CD14-positive monocyte (primary cell): ENCODE measurements at regions not wholly inside any gene's neighbourhood (a gene's known extent, or its start where the extent isn't known, plus 50 kb on each side); places are given as distances from the start of the nearest gene placed in this dataset.

Experiments used
- DNase-seq, 3 donors: peaks; one replicate each; pipeline ENCODE4 v3.0.0-alpha.2; 2011 to 2022
- H2AFZ ChIP-seq: 2 replicates; pipeline ENCODE4 v1.6.0; 2012; ENCODE audit warnings: mild to moderate bottlenecking, low read depth, low read length, inconsistent platforms; ENCODE audit not compliant: insufficient read depth, poor library complexity, severe bottlenecking
- H3K27ac ChIP-seq, 2 donors: 1 replicate in 1 of 2; 2 replicates in 1 of 2; pipeline ENCODE4 v1.5.1; 2012 to 2013; ENCODE audit warnings: low read length in 2 of 2, control low read depth in 1 of 2, inconsistent platforms in 1 of 2, low read depth in 1 of 2, mild to moderate bottlenecking in 1 of 2
- H3K27me3 ChIP-seq, 2 donors: one replicate each; pipeline versions ENCODE4 v1.6.0 to v1.6.1; 2011 to 2013; ENCODE audit warnings: low read length in 2 of 2; ENCODE audit not compliant: control insufficient read depth in 2 of 2, insufficient read depth in 2 of 2
- H3K36me3 ChIP-seq, 2 donors: replicated peaks in 1 of 2; 1 replicate in 1 of 2; 2 replicates in 1 of 2; pipeline versions ENCODE4 v1.5.1 to v1.6.1; 2012 to 2013; ENCODE audit warnings: low read length in 2 of 2, control low read depth in 1 of 2, inconsistent platforms in 1 of 2, mild to moderate bottlenecking in 1 of 2; ENCODE audit not compliant: insufficient read depth in 2 of 2, control insufficient read depth in 1 of 2
- H3K4me1 ChIP-seq, 2 donors: 1 replicate in 1 of 2; 2 replicates in 1 of 2; pipeline versions ENCODE4 v1.5.1 to v1.6.1; 2012 to 2013; ENCODE audit warnings: low read length in 2 of 2, control low read depth in 1 of 2, inconsistent platforms in 1 of 2, mild to moderate bottlenecking in 1 of 2, moderate library complexity in 1 of 2; ENCODE audit not compliant: insufficient read depth in 2 of 2, control insufficient read depth in 1 of 2
- H3K4me2 ChIP-seq: replicated peaks from 2 replicates; pipeline ENCODE3; 2012; ENCODE audit warnings: low read length, moderate library complexity, mild to moderate bottlenecking; ENCODE audit not compliant: poor library complexity, severe bottlenecking; ENCODE audit errors: extremely low read depth
- H3K4me3 ChIP-seq, 3 experiments: fragments of 200-600 bp in 1 of 3; sonication (generic) in 1 of 3; replicated peaks in 1 of 3; 1 replicate in 2 of 3; 2 replicates in 1 of 3; pipeline ENCODE4 v1.5.1; 2011 to 2013; ENCODE audit warnings: low read length in 3 of 3, mild to moderate bottlenecking in 3 of 3, control low read depth in 2 of 3, low read depth in 2 of 3, inconsistent platforms in 1 of 3, moderate library complexity in 1 of 3
- H3K79me2 ChIP-seq: 2 replicates; pipeline ENCODE4 v1.6.0; 2012; ENCODE audit warnings: mild to moderate bottlenecking, control low read depth, inconsistent platforms, low read length, moderate library complexity; ENCODE audit not compliant: insufficient read depth
- H3K9ac ChIP-seq: 2 replicates; pipeline ENCODE4 v1.6.0; 2017; ENCODE audit warnings: low read length, mild to moderate bottlenecking; ENCODE audit not compliant: insufficient read depth, poor library complexity, severe bottlenecking
- H3K9me3 ChIP-seq, 2 donors: replicated peaks in 1 of 2; 1 replicate in 1 of 2; 2 replicates in 1 of 2; pipeline versions ENCODE4 v1.5.1 to v1.6.1; 2012 to 2013; ENCODE audit warnings: low read length in 2 of 2, control low read depth in 1 of 2; ENCODE audit not compliant: control insufficient read depth in 1 of 2, insufficient read depth in 1 of 2
- H4K20me1 ChIP-seq: 2 replicates; pipeline ENCODE4 v1.6.0; 2012; ENCODE audit warnings: mild to moderate bottlenecking, low read length, control low read depth, moderate library complexity; ENCODE audit not compliant: insufficient read depth
- H3K27ac Mint-ChIP-seq, 7 donors: one replicate each; pipeline ENCODE4 v1.8.0; 2020; ENCODE audit warnings: mild to moderate bottlenecking in 7 of 7, mixed read lengths in 7 of 7, moderate library complexity in 6 of 7, inconsistent platforms in 2 of 7
- H3K27me3 Mint-ChIP-seq, 3 donors: one replicate each; pipeline ENCODE4 v1.8.0; 2021 to 2022; ENCODE audit warnings: low read depth in 3 of 3, mild to moderate bottlenecking in 3 of 3, mixed read lengths in 3 of 3, moderate library complexity in 3 of 3, inconsistent platforms in 1 of 3
- H3K36me3 Mint-ChIP-seq, 2 donors: one replicate each; pipeline ENCODE4 v1.8.0; 2020; ENCODE audit warnings: mixed read lengths in 2 of 2, inconsistent platforms in 1 of 2, mild to moderate bottlenecking in 1 of 2
- H3K4me1 Mint-ChIP-seq: one replicate; pipeline ENCODE4 v1.8.0; 2020; ENCODE audit warnings: mild to moderate bottlenecking, mixed read lengths
- H3K4me3 Mint-ChIP-seq, 2 donors: one replicate each; pipeline ENCODE4 v1.8.0; 2020; ENCODE audit warnings: mild to moderate bottlenecking in 2 of 2, mixed read lengths in 2 of 2, moderate library complexity in 1 of 2
- H3K9me3 Mint-ChIP-seq, 7 donors: one replicate each; pipeline ENCODE4 v1.8.0; 2020 to 2022; ENCODE audit warnings: mixed read lengths in 7 of 7, mild to moderate bottlenecking in 6 of 7, moderate library complexity in 6 of 7, inconsistent platforms in 2 of 7
- WGBS: methylation state at CpG from one replicate; pipeline ENCODE4 v1.1.5; 2013; ENCODE audit warnings: missing lambda C conversion rate; ENCODE audit not compliant: insufficient coverage; 5-methylcytosine and 5-hydroxymethylcytosine counted together
- intact Hi-C, 2 donors: fragments of 100-400 bp; cut with micrococcal nuclease; formaldehyde crosslinking; loops; one replicate each; pipeline versions ENCODE4 v1.15.0 to v1.15.1; 2023
- TF ChIP-seq, protein P1 (sequence below): fragments of 200-600 bp; IDR thresholded peaks from one replicate; pipeline ENCODE4 v1.8.0; 2022; ENCODE audit warnings: antibody characterized with exemption, mild to moderate bottlenecking

DNA sequence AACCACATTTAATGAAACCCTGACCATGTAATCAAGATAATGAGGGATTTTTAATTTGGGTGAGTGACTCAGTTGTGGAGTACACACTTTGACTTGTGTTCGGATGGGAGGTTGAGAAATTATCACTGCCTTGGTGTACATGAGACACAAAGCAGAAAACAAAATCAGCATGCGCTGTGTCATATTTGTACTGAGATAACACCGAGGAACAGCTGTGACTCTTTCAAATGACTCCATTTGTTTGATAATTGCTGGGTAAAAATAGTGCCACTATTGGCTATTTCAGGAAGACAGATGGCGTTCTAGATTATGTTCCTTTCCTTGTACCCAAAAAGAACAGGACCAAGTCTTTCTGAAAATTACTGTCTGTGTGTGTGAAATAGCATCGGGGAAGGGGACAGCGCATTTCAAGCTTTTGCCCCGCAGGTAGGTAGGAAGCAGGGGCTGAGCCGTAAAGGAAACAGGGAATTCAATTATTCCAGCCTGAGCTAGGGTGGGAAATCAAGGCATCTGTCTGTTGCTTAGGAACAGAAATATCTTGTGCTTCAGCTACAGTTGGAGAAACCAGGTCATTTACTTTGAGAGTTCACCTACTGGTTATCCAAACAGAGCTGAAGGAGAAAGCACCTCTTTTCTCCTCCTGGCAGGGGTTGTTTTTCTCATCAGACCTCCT is 114.3 kb downstream of the SNAPC1 start:
- peaks cover 5% of the 10 kb centered on the region for H3K4me1 Mint-ChIP-seq
- H3K27me3 Mint-ChIP-seq: peaks cover 12 to 28% (median 23%) of the 10 kb centered on the region in 3 donors
- 53% methylated on average over 4 of the region's 8 CpGs for WGBS
- no peaks in the 10 kb centered on the region for H3K36me3 ChIP-seq
- H3K27ac ChIP-seq: no peak overlapping the region
- H3K27me3 ChIP-seq: peaks cover 8 to 9% of the 10 kb centered on the region in 2 donors
- H4K20me1 ChIP-seq: no peaks in the 10 kb centered on the region
- TF ChIP-seq, protein P1, sequence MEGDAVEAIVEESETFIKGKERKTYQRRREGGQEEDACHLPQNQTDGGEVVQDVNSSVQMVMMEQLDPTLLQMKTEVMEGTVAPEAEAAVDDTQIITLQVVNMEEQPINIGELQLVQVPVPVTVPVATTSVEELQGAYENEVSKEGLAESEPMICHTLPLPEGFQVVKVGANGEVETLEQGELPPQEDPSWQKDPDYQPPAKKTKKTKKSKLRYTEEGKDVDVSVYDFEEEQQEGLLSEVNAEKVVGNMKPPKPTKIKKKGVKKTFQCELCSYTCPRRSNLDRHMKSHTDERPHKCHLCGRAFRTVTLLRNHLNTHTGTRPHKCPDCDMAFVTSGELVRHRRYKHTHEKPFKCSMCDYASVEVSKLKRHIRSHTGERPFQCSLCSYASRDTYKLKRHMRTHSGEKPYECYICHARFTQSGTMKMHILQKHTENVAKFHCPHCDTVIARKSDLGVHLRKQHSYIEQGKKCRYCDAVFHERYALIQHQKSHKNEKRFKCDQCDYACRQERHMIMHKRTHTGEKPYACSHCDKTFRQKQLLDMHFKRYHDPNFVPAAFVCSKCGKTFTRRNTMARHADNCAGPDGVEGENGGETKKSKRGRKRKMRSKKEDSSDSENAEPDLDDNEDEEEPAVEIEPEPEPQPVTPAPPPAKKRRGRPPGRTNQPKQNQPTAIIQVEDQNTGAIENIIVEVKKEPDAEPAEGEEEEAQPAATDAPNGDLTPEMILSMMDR: no peak
- no peaks in the 10 kb centered on the region for H3K4me1 ChIP-seq
- no peak overlapping the region for H3K4me2 ChIP-seq
- no peak overlapping the region for H3K4me3 Mint-ChIP-seq
- no peaks in the 10 kb centered on the region for H3K36me3 Mint-ChIP-seq
- H3K9ac ChIP-seq: no peak overlapping the region
- intact Hi-C loops: no loop called here
- H3K9me3 Mint-ChIP-seq: no peaks in the 10 kb centered on the region
- no peak overlapping the region for H3K27ac Mint-ChIP-seq
- no peaks in the 10 kb centered on the region for H3K9me3 ChIP-seq
- no peaks in the 10 kb centered on the region for H3K79me2 ChIP-seq
- H3K4me3 ChIP-seq: no peak overlapping the region
- no peak for DNase-seq
- H2AFZ ChIP-seq: no peak overlapping the region

DNA sequence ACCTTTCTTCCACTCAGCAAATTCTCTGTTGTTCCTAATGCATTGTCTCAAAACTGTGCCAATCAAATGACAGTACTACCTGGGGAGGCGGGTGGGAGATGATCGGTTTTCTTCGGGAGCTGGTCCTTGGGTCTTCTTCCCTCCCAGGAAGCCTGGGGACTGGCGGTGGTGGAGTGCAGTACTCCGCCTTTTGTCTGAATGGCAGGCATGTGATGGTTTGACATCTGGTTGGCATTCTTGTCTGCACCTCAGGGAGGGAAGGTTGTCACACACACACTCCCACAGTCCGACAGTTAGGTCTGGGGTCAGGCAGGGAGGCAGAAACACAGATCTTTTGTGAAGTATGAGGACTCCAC is 114.8 kb downstream of the SNAPC1 start:
- TF ChIP-seq, protein P1: no peak
- Mint-ChIP-seq H3K4me3 (no peak overlapping the region), H3K27ac (no peak overlapping the region), H3K9me3 (no peaks in the 10 kb centered on the region), H3K27me3 (peaks cover 12 to 28% (median 23%) of the 10 kb centered on the region in 3 donors), H3K36me3 (no peaks in the 10 kb centered on the region), H3K4me1 (peaks cover 5% of the 10 kb centered on the region)
- Histone ChIP-seq H3K9ac (no peak overlapping the region), H3K9me3 (no peaks in the 10 kb centered on the region), H4K20me1 (no peaks in the 10 kb centered on the region), H3K36me3 (no peaks in the 10 kb centered on the region), H3K27me3 (peaks cover 8 to 9% of the 10 kb centered on the region in 2 donors), H3K79me2 (no peaks in the 10 kb centered on the region), H3K27ac (no peak overlapping the region), H2AFZ (no peak overlapping the region), H3K4me3 (no peak overlapping the region), H3K4me2 (no peak overlapping the region), H3K4me1 (no peaks in the 10 kb centered on the region)
- no peak for DNase-seq
- intact Hi-C loops: no loop called here
- 93% methylated on average over 3 of the region's 6 CpGs for WGBS
